ENCODE measurements at regions not wholly inside any gene's neighbourhood (a gene's known extent, or its start where the extent isn't known, plus 50 kb on each side); places are given as distances from the start of the nearest gene placed in this dataset.

DNA sequence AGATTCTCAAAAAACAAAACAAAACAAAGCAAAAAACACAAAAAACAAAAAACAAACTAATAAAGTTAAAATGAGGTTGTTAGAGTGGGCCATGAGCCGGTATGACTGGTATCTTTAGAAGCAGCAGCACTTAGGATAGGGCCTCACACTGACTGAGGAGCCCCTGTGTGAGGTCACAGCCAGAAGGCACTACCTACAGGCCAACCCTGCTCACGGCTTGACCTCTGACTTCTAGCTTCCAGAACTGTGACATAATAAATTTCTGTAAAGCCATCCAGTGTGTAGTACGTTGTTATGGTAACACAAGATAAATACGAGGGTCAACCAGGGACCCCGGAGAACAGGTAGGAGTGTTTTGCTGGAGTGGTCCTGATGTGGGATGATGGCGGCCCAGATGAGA is 629.6 kb downstream of the VRK1 start:
- no peak for TF ChIP-seq EZH2 (IDR thresholded peaks at IDR 0.05; ENCODE audit: borderline replicate concordance, insufficient read depth, low read length, poor library complexity, severe bottlenecking)
- TF ChIP-seq, protein P1, sequence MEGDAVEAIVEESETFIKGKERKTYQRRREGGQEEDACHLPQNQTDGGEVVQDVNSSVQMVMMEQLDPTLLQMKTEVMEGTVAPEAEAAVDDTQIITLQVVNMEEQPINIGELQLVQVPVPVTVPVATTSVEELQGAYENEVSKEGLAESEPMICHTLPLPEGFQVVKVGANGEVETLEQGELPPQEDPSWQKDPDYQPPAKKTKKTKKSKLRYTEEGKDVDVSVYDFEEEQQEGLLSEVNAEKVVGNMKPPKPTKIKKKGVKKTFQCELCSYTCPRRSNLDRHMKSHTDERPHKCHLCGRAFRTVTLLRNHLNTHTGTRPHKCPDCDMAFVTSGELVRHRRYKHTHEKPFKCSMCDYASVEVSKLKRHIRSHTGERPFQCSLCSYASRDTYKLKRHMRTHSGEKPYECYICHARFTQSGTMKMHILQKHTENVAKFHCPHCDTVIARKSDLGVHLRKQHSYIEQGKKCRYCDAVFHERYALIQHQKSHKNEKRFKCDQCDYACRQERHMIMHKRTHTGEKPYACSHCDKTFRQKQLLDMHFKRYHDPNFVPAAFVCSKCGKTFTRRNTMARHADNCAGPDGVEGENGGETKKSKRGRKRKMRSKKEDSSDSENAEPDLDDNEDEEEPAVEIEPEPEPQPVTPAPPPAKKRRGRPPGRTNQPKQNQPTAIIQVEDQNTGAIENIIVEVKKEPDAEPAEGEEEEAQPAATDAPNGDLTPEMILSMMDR (IDR thresholded peaks at IDR 0.05; ENCODE audit: poor library complexity, severe bottlenecking), result no peak
- no peak for TF ChIP-seq MXI1 (conservative IDR thresholded peaks at IDR 0.05; ENCODE audit: poor library complexity, severe bottlenecking)

All from neural cell (in vitro differentiated cells).